ENCODE measurements at regions not wholly inside any gene's neighbourhood (a gene's known extent, or its start where the extent isn't known, plus 50 kb on each side); places are given as distances from the start of the nearest gene placed in this dataset.

GRCh38 chr16:55057866-55058265 lies 127.2 kb downstream of the IRX5 start:
- TF ChIP-seq CTCF (IDR thresholded peaks at IDR 0.05; ENCODE audit: low read depth, low read length, poor library complexity, severe bottlenecking) (no peak), EZH2phosphoT487 (IDR thresholded peaks at IDR 0.05; ENCODE audit: borderline replicate concordance, low read length) (no peak)

Data from DOHH2 (cell line).